ENCODE measurements at regions not wholly inside any gene's neighbourhood (a gene's known extent, or its start where the extent isn't known, plus 50 kb on each side); places are given as distances from the start of the nearest gene placed in this dataset.

GRCh38 chr7:41478187-41478586 lies 224.7 kb downstream of the INHBA start:
- peak overlapping the region; percentile 76 for H3K27ac ChIP-seq (ENCODE audit: low read depth, low read length)
- no peaks in the 10 kb centered on the region for H3K9me3 ChIP-seq (ENCODE audit: low read depth, low read length)
- H3K4me3 ChIP-seq (ENCODE audit: insufficient read depth, low read length), result no peak overlapping the region
- H3K36me3 ChIP-seq (ENCODE audit: insufficient read depth, low read length), result no peaks in the 10 kb centered on the region
- H3K4me1 ChIP-seq (ENCODE audit: insufficient read depth, low read length), result peaks cover 25% of the 10 kb centered on the region
- H2AFZ ChIP-seq (ENCODE audit: low read length), result peak overlapping the region; percentile 80
- no peaks in the 10 kb centered on the region for H3K27me3 ChIP-seq (ENCODE audit: insufficient read depth, low read length)
- no peak for DNase-seq (ENCODE audit: insufficient read length, low spot score, missing footprints)
- H3K4me2 ChIP-seq (ENCODE audit: insufficient read depth, low read length), result peak overlapping the region; percentile 25
- no peak for TF ChIP-seq CTCF (IDR thresholded peaks at IDR 0.05; ENCODE audit: extremely low read depth, low read depth, low read length)
- no peaks in the 10 kb centered on the region for H4K20me1 ChIP-seq (ENCODE audit: insufficient read depth, low read length)
- H3K79me2 ChIP-seq (ENCODE audit: insufficient read depth, low read length), result no peaks in the 10 kb centered on the region

- Histone ChIP-seq H3K27ac (ENCODE audit: low read depth, low read length) (no peak overlapping the region), H3K27me3 (ENCODE audit: insufficient read depth, low read length) (no peaks in the 10 kb centered on the region), H3K4me1 (ENCODE audit: insufficient read depth, low read length) (peaks cover 30% of the 10 kb centered on the region), H3K4me2 (ENCODE audit: insufficient read depth, low read length) (no peak overlapping the region), H3K9me3 (ENCODE audit: low read depth, low read length) (no peaks in the 10 kb centered on the region), H3K79me2 (ENCODE audit: insufficient read depth, low read length) (no peaks in the 10 kb centered on the region), H2AFZ (ENCODE audit: low read length) (no peak overlapping the region), H3K4me3 (ENCODE audit: insufficient read depth, low read length) (no peak overlapping the region), H3K36me3 (ENCODE audit: insufficient read depth, low read length) (no peaks in the 10 kb centered on the region), H4K20me1 (ENCODE audit: insufficient read depth, low read length) (no peaks in the 10 kb centered on the region)
- no peak for DNase-seq (ENCODE audit: insufficient read length, low spot score, missing footprints)
- no peak for TF ChIP-seq CTCF (IDR thresholded peaks at IDR 0.05; ENCODE audit: extremely low read depth, low read depth, low read length)
Measured at GRCh38 chr7:41476460-41476803, 226.5 kb downstream of the INHBA start.

GRCh38 chr7:41475801-41476459 lies 227.0 kb downstream of the INHBA start:
- Histone ChIP-seq H3K27ac (ENCODE audit: low read depth, low read length) (no peak overlapping the region), H4K20me1 (ENCODE audit: insufficient read depth, low read length) (no peaks in the 10 kb centered on the region), H3K36me3 (ENCODE audit: insufficient read depth, low read length) (no peaks in the 10 kb centered on the region), H3K27me3 (ENCODE audit: insufficient read depth, low read length) (no peaks in the 10 kb centered on the region), H2AFZ (ENCODE audit: low read length) (no peak overlapping the region), H3K4me1 (ENCODE audit: insufficient read depth, low read length) (peaks cover 29% of the 10 kb centered on the region), H3K79me2 (ENCODE audit: insufficient read depth, low read length) (no peaks in the 10 kb centered on the region), H3K9me3 (ENCODE audit: low read depth, low read length) (no peaks in the 10 kb centered on the region), H3K4me3 (ENCODE audit: insufficient read depth, low read length) (no peak overlapping the region), H3K4me2 (ENCODE audit: insufficient read depth, low read length) (no peak overlapping the region)
- DNase-seq (ENCODE audit: insufficient read length, low spot score, missing footprints), result peak; percentile 31
- no peak for TF ChIP-seq CTCF (IDR thresholded peaks at IDR 0.05; ENCODE audit: extremely low read depth, low read depth, low read length)

GRCh38 chr7:41472427-41473125 lies 230.3 kb downstream of the INHBA start:
- TF ChIP-seq CTCF (IDR thresholded peaks at IDR 0.05; ENCODE audit: extremely low read depth, low read depth, low read length), result no peak
- Histone ChIP-seq H2AFZ (ENCODE audit: low read length) (no peak overlapping the region), H4K20me1 (ENCODE audit: insufficient read depth, low read length) (no peaks in the 10 kb centered on the region), H3K4me3 (ENCODE audit: insufficient read depth, low read length) (no peak overlapping the region), H3K27ac (ENCODE audit: low read depth, low read length) (no peak overlapping the region), H3K36me3 (ENCODE audit: insufficient read depth, low read length) (no peaks in the 10 kb centered on the region), H3K27me3 (ENCODE audit: insufficient read depth, low read length) (no peaks in the 10 kb centered on the region), H3K79me2 (ENCODE audit: insufficient read depth, low read length) (no peaks in the 10 kb centered on the region), H3K9me3 (ENCODE audit: low read depth, low read length) (no peaks in the 10 kb centered on the region), H3K4me1 (ENCODE audit: insufficient read depth, low read length) (peaks cover 13% of the 10 kb centered on the region), H3K4me2 (ENCODE audit: insufficient read depth, low read length) (peak overlapping the region; percentile 36)
- peak; percentile 74 for DNase-seq (ENCODE audit: insufficient read length, low spot score, missing footprints)

All from osteoblast (primary cell).